Caco-2 (cell line): ENCODE measurements at regions not wholly inside any gene's neighbourhood (a gene's known extent, or its start where the extent isn't known, plus 50 kb on each side); places are given as distances from the start of the nearest gene placed in this dataset.

Experiments
- BruUV-seq: library from RNA; stranded (reverse); fragments of 400-500 nt; replicated peaks from 2 replicates; lab custom pipeline; 2021; lab: Mats Ljungman, UMichigan
- CTCF ChIA-PET: fragments of 300-600 bp; sonication (Branson Sonifier 250); formaldehyde crosslinking; loops from one replicate; lab custom pipeline; 2022; ENCODE audit warnings: antibody characterized with exemption; lab: Charles Lee
- POLR2A ChIA-PET: fragments of 300-600 bp; sonication (Branson Sonifier 250); formaldehyde crosslinking; loops from one replicate; lab custom pipeline; 2022; ENCODE audit warnings: antibody characterized with exemption; lab: Charles Lee
- DNase-seq, 2 experiments: peaks; one replicate each; pipeline versions ENCODE4 v3.0.0 to v3.0.0-alpha.2; 2020 to 2022
- H3K27me3 ChIP-seq: replicated peaks from 2 replicates; pipeline ENCODE4 v1.6.0; 2011; ENCODE audit warnings: low read length; ENCODE audit not compliant: control insufficient read depth, insufficient read depth
- H3K36me3 ChIP-seq: 2 replicates; pipeline ENCODE4 v1.5.1; 2011; ENCODE audit warnings: low read length; ENCODE audit not compliant: control insufficient read depth, insufficient read depth
- H3K4me1 ChIP-seq: fragments of 250-450 bp; sonication (Bioruptor Pico); 2 replicates; pipeline ENCODE4 v1.5.1; 2020; ENCODE audit warnings: mild to moderate bottlenecking
- H3K4me3 ChIP-seq: 2 replicates; pipeline ENCODE4 v1.5.1; 2011; ENCODE audit warnings: low read depth, mild to moderate bottlenecking, control low read depth, low read length
- H3K9me3 ChIP-seq: fragments of 250-450 bp; sonication (Bioruptor Pico); 2 replicates; pipeline ENCODE4 v1.5.1; 2020; ENCODE audit warnings: mild to moderate bottlenecking, moderate library complexity
- H3K27ac Mint-ChIP-seq: one replicate; pipeline ENCODE4 v1.8.0; 2022; ENCODE audit warnings: mixed read lengths; ENCODE audit not compliant: unreplicated experiment
- H3K27me3 Mint-ChIP-seq: one replicate; pipeline ENCODE4 v1.8.0; 2022; ENCODE audit warnings: mixed read lengths; ENCODE audit not compliant: insufficient read depth, unreplicated experiment
- H3K36me3 Mint-ChIP-seq: one replicate; pipeline ENCODE4 v1.8.0; 2022; ENCODE audit warnings: mild to moderate bottlenecking, mixed read lengths; ENCODE audit not compliant: insufficient read depth, unreplicated experiment
- H3K4me1 Mint-ChIP-seq: one replicate; pipeline ENCODE4 v1.8.0; 2022; ENCODE audit warnings: low read depth, mixed read lengths; ENCODE audit not compliant: unreplicated experiment
- H3K4me3 Mint-ChIP-seq: one replicate; pipeline ENCODE4 v1.8.0; 2022; ENCODE audit warnings: mild to moderate bottlenecking, moderate library complexity, mixed read lengths; ENCODE audit not compliant: unreplicated experiment
- H3K9me3 Mint-ChIP-seq: one replicate; pipeline ENCODE4 v1.8.0; 2022; ENCODE audit warnings: mixed read lengths; ENCODE audit not compliant: unreplicated experiment
- CTCF ChIP-seq, 2 experiments: fragments of 200-600 bp in 1 of 2; IDR thresholded peaks; 1 replicate in 1 of 2; 2 replicates in 1 of 2; pipeline versions ENCODE4 v1.5.1 to v1.8.0; 2011 to 2022; ENCODE audit warnings: antibody characterized with exemption in 1 of 2, control low read depth in 1 of 2, inconsistent platforms in 1 of 2, low read depth in 1 of 2, low read length in 1 of 2, mild to moderate bottlenecking in 1 of 2, moderate library complexity in 1 of 2; ENCODE audit not compliant: insufficient read depth in 1 of 2, severe bottlenecking in 1 of 2, unreplicated experiment in 1 of 2
- intact Hi-C: fragments of 100-400 bp; cut with micrococcal nuclease; formaldehyde crosslinking; loops from one replicate; pipeline ENCODE4 v1.10.0; 2022; ENCODE audit not compliant: unreplicated experiment

- no TSS peak for BruUV-seq
- Mint-ChIP-seq H3K36me3 (no peaks in the 10 kb centered on the region), H3K4me1 (no peaks in the 10 kb centered on the region), H3K27ac (no peak overlapping the region), H3K4me3 (no peak overlapping the region), H3K27me3 (no peaks in the 10 kb centered on the region), H3K9me3 (no peaks in the 10 kb centered on the region)
- ChIA-PET POLR2A (no interaction called here), CTCF (no interaction called here)
- H3K4me3 ChIP-seq = no peak overlapping the region
- TF ChIP-seq CTCF (IDR thresholded peaks at IDR 0.05; ENCODE audit: insufficient read depth in 1 of 2, low read depth in 1 of 2, low read length in 1 of 2, severe bottlenecking in 1 of 2, unreplicated experiment in 1 of 2) = no peak
- H3K4me1 ChIP-seq = no peaks in the 10 kb centered on the region
- peak in 1 of 2 experiments; percentile 25 for DNase-seq
- no peaks in the 10 kb centered on the region for H3K36me3 ChIP-seq
- H3K9me3 ChIP-seq = no peaks in the 10 kb centered on the region; the same call in 1 of the 2 replicates
- H3K27me3 ChIP-seq = no peaks in the 10 kb centered on the region
- intact Hi-C loops = no loop called here
Observed at GRCh38 chr11:70024036-70024772, 53.9 kb upstream of the ANO1 start.

DNA sequence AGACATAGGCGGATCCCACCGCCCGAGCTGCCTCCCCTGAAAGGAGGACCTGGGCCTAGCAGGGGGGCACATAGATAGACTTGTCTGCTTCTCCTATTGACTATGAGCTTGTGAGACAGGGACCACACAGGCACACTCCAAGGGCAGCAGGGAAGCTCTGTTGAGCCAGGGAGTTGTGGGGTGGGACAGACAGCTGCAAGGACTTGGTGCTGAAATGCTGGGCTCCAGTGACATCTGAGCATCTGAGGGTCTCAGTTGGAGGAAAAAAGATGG, 53.4 kb upstream of the ANO1 start:
- CTCF ChIA-PET = no interaction called here
- H3K27me3 Mint-ChIP-seq = no peaks in the 10 kb centered on the region
- Histone ChIP-seq H3K4me3 (no peak overlapping the region), H3K36me3 (no peaks in the 10 kb centered on the region), H3K4me1 (no peaks in the 10 kb centered on the region), H3K27me3 (no peaks in the 10 kb centered on the region), H3K9me3 (no peaks in the 10 kb centered on the region; the same call in 1 of the 2 replicates)
- no TSS peak for BruUV-seq
- intact Hi-C loops = no loop called here
- no peaks in the 10 kb centered on the region for H3K36me3 Mint-ChIP-seq
- TF ChIP-seq CTCF (IDR thresholded peaks at IDR 0.05; ENCODE audit: insufficient read depth in 1 of 2, low read depth in 1 of 2, low read length in 1 of 2, severe bottlenecking in 1 of 2, unreplicated experiment in 1 of 2) = no peak
- no peak overlapping the region for H3K27ac Mint-ChIP-seq
- DNase-seq = peak in 1 of 2 experiments; percentile 25
- no peaks in the 10 kb centered on the region for H3K4me1 Mint-ChIP-seq
- no peaks in the 10 kb centered on the region for H3K9me3 Mint-ChIP-seq
- H3K4me3 Mint-ChIP-seq = no peak overlapping the region
- POLR2A ChIA-PET = no interaction called here

GRCh38 chr11:70025308-70025707, 52.8 kb upstream of the ANO1 start:
- H3K36me3 ChIP-seq = no peaks in the 10 kb centered on the region
- no peak overlapping the region for H3K4me3 ChIP-seq
- Mint-ChIP-seq H3K27ac (no peak overlapping the region), H3K27me3 (no peaks in the 10 kb centered on the region), H3K4me3 (no peak overlapping the region), H3K36me3 (no peaks in the 10 kb centered on the region), H3K4me1 (no peaks in the 10 kb centered on the region), H3K9me3 (no peaks in the 10 kb centered on the region)
- no peaks in the 10 kb centered on the region for H3K27me3 ChIP-seq
- TF ChIP-seq CTCF (IDR thresholded peaks at IDR 0.05; ENCODE audit: insufficient read depth in 1 of 2, low read depth in 1 of 2, low read length in 1 of 2, severe bottlenecking in 1 of 2, unreplicated experiment in 1 of 2) = no peak
- DNase-seq = peak in 1 of 2 experiments; percentile 3
- no TSS peak for BruUV-seq
- ChIA-PET POLR2A (no interaction called here), CTCF (no interaction called here)
- no peaks in the 10 kb centered on the region; the same call in 1 of the 2 replicates for H3K9me3 ChIP-seq
- intact Hi-C loops = no loop called here
- no peaks in the 10 kb centered on the region for H3K4me1 ChIP-seq
